AG04449 (cell line): ENCODE measurements at regions not wholly inside any gene's neighbourhood (a gene's known extent, or its start where the extent isn't known, plus 50 kb on each side); places are given as distances from the start of the nearest gene placed in this dataset.

Experiments used
- CTCF ChIA-PET: fragments of 350-600 bp; formaldehyde crosslinking; extraction: SDS; loops from one replicate; lab custom pipeline; 2021; ENCODE audit warnings: antibody characterized with exemption; lab: Yijun Ruan, JAX
- POLR2A ChIA-PET: fragments of 400-600, 350-600 bp; formaldehyde crosslinking; extraction: SDS; loops from one replicate; lab custom pipeline; 2020; ENCODE audit warnings: antibody characterized with exemption, inconsistent platforms; lab: Yijun Ruan, JAX
- DNase-seq: peaks from one replicate; pipeline ENCODE4 v3.0.0-alpha.2; 2010; ENCODE audit warnings: low read depth, low spot score
- H3K4me3 ChIP-seq: 2 replicates; pipeline ENCODE4 v1.5.1; 2011; ENCODE audit warnings: low read depth, mild to moderate bottlenecking, control low read depth, low read length
- TF ChIP-seq, protein P1 (sequence below): IDR thresholded peaks from one replicate; pipeline ENCODE4 v1.5.1; 2011; ENCODE audit warnings: mild to moderate bottlenecking, moderate library complexity, low read length, control low read depth, inconsistent platforms; ENCODE audit not compliant: insufficient read depth; ENCODE audit errors: missing control alignments

DNA sequence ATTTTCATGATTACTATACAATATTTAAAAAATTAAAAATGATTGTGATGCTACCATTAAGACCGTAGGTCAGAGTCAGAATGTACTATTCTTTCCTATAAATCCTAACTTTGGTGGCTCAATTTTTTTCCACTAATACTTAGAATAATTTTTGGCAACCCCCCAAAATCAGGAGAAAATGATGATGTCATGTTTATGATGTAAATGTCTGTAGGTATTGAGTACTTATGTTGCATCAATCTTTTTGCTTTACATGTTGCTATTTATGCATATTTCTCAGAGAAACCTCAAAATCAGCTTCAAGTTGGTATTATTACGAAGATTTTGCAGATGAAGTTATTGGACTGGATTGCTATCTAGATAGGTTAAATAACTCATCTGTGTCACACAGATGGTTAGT lies 371.2 kb downstream of the ADGRL2 start:
- CTCF ChIA-PET = no interaction called here
- no peak for DNase-seq
- POLR2A ChIA-PET = interaction anchor here (0.7 kb wide), 1 partner anchor 1429 kb away, joined by 3 read pairs; no protein-coding TSS in a partner anchor
- TF ChIP-seq, protein P1, sequence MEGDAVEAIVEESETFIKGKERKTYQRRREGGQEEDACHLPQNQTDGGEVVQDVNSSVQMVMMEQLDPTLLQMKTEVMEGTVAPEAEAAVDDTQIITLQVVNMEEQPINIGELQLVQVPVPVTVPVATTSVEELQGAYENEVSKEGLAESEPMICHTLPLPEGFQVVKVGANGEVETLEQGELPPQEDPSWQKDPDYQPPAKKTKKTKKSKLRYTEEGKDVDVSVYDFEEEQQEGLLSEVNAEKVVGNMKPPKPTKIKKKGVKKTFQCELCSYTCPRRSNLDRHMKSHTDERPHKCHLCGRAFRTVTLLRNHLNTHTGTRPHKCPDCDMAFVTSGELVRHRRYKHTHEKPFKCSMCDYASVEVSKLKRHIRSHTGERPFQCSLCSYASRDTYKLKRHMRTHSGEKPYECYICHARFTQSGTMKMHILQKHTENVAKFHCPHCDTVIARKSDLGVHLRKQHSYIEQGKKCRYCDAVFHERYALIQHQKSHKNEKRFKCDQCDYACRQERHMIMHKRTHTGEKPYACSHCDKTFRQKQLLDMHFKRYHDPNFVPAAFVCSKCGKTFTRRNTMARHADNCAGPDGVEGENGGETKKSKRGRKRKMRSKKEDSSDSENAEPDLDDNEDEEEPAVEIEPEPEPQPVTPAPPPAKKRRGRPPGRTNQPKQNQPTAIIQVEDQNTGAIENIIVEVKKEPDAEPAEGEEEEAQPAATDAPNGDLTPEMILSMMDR = no peak
- H3K4me3 ChIP-seq = no peak overlapping the region

DNA sequence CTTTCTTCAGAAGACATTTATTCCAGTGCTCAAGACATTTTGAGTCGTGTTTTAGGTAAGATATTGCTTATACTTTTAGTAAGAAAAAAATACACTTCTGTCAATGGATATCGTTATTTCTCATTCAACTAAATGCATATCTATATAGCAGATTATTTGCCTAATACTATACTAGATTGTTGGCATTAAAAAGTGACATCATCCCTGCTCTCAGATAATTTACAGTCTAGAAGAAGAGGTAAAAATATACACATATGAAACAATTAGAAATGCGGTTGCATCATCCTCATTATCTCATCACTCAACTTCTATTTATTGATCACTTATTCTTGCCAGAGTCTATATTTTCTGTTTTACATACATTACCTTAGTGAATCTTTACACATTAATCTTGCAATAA lies 367.7 kb downstream of the ADGRL2 start:
- ChIA-PET POLR2A (no interaction called here), CTCF (no interaction called here)
- TF ChIP-seq, protein P1 = no peak

DNA sequence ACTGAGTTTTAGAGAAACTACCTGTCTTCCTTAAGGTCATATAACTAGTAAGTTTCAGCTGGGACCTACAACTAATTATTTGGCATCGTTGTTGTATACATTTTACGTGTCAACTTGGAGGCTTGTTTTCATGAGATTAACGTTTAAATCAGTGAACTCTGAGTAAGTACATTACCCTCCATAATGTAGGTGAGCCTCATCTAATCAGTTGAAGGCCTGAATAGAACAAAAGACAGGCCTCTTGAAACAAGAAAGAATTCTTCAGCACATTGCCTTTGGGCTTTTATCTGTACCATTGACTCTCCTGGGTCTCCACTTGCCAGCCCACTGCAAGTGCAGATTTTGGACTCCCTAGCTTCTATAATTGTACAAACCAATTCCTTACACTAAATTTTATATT lies 364.6 kb downstream of the ADGRL2 start:
- no peak overlapping the region for H3K4me3 ChIP-seq
- TF ChIP-seq, protein P1 = no peak
- no peak for DNase-seq
- ChIA-PET CTCF (no interaction called here), POLR2A (no interaction called here)

More for the DNA sequence above, 367.7 kb downstream of the ADGRL2 start:
- no peak overlapping the region for H3K4me3 ChIP-seq
- DNase-seq = no peak

DNA sequence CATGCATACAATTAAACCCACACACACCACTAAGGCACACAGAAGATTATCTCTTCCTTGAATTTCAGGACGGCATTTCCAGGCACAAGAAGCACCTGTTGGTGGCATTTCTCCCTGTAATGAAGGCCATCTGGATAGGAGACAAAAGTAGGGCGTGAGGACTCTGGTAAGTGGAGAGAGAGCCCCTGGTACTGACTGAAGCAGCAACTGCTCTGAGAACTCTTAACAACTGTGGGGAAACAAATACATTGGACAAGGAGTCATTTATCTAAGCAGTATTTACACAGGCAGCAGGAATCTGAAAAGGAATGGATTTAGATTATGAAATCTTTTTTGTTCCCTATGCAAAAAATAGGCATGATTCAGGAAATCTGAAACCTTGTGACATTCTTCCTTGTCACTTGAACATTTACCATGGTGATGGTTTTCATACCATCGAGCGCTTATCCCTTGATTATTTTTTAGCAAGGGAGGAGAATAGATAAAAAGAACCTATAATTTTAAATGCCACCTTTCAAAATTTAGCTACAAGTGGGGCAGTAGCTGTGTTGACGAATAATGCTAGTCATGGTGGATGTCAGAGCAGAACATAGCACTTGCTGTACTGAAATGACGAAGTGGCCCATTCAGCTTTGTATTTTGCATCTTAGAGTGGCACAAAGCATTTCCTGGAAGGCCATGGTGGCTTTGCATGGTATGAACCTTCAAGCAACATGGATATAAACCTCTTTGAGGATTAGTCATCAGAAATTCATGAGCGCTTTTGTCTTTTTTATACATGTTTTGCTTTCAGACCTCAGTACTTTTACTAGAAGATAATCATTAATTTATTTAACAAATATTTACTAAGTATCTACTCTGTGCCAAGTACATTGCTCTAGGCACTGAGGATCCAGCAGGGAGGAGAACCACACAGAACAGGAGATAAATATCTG lies 362.0 kb downstream of the ADGRL2 start:
- no peak for DNase-seq
- TF ChIP-seq, protein P1 = no peak
- CTCF ChIA-PET = no interaction called here
- H3K4me3 ChIP-seq = no peak overlapping the region
- POLR2A ChIA-PET = no interaction called here

DNA sequence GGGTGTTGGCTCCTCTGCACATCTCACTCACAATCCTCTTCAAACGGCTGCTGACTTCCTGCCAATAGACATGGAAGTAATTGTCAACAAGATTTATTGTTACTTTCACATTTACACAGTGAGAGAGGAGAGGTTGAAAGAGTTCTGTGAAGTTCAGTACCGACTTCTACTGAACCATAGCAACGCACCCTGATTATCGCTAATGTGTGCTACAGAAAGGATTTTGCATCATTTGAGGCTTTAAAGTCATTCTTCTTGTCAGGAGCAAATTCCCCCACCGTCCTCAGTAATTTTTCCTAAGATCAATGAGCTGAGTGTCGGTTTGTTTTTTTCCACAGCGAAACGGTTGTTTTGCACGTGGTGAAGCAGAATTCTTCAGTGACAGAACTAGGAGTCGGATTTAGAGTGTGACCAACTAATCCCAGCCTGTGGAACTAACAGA lies 361.0 kb downstream of the ADGRL2 start:
- DNase-seq = no peak
- CTCF ChIA-PET = no interaction called here
- POLR2A ChIA-PET = no interaction called here
- H3K4me3 ChIP-seq = no peak overlapping the region; the same call in 1 of the 2 replicates
- TF ChIP-seq, protein P1 = no peak

DNA sequence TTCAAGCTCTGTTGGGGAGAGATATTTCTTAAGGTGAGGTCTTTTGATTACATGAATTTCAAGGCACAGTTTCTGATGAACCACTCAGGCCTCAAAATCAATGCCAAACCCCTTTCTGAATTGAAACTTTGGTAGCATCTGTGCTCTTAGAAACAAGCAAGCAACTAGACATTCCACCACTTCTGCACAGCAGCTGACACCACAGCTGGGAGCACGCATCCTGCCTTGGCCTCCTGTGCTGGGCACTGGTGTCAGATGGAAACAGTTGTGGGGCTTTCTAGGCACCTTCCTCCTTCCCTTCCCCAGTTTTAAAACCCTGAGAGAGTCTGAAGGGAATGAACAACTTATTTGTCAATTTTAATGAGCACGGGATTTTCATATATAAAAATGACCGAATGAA lies 360.2 kb downstream of the ADGRL2 start:
- DNase-seq = no peak
- H3K4me3 ChIP-seq = no peak overlapping the region
- CTCF ChIA-PET = no interaction called here
- POLR2A ChIA-PET = no interaction called here
- TF ChIP-seq, protein P1 = no peak
